ENCODE measurements at regions not wholly inside any gene's neighbourhood (a gene's known extent, or its start where the extent isn't known, plus 50 kb on each side); places are given as distances from the start of the nearest gene placed in this dataset.

DNA sequence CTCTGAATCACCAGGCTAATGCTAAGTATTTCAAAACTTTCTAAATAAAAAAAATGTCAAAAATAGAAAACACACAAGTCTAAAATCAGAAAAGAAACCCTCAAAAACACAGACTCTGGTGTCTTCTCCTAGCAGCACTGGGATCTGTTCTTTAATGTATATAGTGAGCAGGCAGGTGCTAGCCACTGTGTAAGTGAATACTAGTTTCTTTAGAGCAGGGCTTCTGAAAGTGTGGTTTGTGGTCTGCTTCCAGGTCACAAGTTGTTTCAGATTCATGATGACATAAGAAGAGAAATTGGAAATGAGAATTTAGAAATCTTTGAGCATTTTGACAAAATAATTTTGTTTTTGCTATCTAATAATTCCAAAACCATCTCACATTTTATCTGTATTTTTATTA lies 763.1 kb downstream of the USP25 start:
- no peak for DNase-seq (ENCODE audit: low read depth)

DNA sequence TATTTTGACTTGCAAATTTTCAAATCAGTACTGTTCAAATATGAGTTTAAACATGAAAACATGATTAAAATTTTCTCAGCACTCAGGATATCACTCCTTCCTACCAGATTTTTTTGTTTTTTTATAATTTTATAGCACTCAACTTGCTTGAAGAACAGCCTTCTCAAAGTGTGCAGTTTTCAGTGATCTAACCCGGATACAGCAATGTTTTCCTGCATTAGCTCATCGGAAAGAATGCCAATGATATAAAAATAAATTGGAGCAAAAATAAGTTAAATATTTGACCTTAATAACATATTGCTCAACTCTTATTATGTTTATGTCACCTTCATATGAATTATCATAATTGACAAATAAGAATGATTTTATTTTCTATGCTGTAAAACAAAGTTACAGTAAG lies 766.8 kb downstream of the USP25 start:
- no peak for DNase-seq (ENCODE audit: low read depth)

DNA sequence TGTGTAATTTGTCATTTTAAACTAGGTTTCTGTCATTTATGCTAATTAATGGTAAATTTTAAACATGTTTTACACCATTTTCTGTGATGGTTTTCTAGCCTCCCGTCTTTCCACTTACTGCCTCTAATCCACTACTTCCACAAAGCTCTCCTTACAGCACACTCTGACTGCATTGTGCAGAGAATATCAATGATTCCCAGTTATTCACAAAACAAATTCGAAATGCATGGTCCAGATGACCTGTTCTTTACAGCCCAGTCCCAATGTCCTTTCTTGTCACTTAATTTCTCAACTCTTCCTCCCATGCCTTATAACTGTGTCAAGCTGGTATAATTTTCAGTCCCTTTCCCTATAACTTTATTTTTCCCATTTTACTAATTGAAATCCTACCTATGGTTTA lies 770.5 kb downstream of the USP25 start:
- DNase-seq (ENCODE audit: low read depth): no peak

DNA sequence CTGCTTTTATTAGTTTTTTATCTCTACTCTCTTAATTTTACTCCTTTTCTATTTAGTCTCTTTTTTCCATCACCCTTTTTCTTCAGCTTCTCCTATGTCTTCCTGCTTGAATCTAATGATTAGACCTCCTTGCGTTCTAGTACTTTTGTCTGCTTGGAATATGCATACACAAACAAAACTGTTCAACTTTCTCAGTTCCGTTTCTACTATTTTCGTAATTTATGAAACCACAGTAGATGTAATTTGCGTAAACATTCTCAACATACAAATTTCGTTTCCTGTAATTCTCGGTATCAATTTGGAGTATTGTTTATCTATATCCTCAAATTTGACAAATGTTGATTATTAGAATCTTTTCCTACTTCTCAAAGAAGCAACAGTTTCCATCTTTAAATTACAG lies 772.5 kb downstream of the USP25 start:
- DNase-seq (ENCODE audit: low read depth): no peak

DNA sequence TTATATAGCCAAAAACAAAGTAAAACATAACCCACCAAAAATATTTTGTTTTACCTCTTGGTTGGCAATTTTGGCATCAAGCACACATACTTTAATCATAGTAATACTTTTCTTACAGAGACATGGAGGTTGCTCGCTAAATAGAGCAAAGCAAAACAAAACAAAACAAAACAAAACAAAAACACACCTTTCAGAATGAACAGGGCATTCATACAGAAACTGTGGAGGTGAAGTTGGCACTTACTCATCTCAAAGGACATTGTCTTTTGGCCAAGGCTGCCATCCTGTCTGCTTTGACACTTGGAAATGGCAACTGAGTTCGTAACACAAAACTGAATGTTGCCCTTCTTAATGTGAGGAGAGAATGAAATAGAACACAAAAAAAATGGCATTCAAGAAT lies 773.1 kb downstream of the USP25 start:
- DNase-seq (ENCODE audit: low read depth): no peak

DNA sequence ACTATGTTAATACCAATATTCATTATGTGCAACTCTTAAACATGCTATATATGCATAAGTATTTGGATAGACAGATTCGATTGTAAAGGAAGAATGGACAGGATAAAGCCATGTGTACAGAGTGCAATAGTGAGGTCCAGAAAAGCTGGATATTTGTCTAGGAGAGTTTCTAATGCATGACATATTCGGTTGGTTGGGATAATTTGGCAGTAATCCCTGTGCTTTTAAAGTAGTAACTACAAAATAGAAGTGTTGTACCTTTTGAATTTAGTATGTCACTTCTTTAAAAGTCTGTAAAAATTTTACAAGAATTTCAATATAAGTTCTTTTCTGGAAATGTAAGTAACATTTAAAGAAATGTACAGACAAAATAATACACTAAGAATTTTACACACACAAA lies 774.5 kb downstream of the USP25 start:
- DNase-seq (ENCODE audit: low read depth): no peak

DNA sequence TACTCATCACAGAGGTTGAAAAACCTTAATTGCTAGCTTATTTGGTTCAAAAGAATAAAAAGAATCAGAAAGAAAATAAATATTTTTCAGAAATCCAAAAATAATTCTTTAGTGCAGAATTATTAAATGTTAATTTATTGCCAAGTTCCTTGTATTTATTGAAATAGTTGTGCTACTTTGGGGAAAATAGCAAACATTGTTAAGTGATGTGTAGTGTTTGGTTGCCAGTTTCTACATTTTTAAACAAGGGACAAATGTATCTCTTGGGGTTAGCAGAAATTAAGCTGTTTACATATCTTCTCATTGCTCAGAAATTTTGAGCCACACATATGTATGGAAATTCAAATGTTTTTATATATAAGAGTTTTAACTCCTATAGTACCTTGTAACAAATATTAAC lies 775.0 kb downstream of the USP25 start:
- no peak for DNase-seq (ENCODE audit: low read depth)

DNA sequence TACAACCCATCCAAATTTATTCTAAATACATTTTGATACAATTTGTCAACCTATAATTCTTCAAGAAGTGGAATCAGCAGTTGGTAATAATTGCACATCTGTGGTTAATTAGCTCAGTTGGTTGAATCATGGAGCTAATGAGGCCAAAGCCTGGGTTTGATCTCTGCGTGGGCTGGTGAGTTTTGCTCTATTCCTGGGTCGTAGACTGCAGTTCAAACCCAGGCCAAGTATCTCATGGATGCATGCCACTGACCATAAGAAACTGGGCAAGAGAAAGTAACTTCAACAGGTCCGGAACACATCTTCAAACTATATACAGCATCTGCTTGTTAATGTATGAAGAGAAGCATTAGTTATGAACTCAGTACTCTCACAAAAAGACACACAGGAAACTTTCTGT lies 779.7 kb downstream of the USP25 start:
- DNase-seq (ENCODE audit: low read depth): no peak

DNA sequence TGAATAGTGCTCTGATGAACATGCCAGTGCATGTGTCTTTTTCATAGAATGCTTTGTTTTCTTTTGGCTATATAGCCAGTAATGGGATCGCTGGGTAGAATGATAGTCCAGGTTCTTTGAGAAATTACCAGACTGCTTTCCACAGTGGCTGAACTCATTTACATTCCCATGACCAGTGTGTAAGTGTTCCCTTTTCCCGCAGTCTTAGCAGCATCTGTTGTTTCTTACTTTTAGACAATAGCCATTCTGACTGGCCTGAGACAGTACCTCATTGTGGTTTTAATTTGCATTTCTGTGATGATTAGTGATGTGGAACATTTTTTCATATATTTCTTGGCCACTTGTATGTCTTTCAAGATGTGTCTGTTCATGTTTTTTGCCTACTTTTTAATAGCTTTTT lies 784.5 kb downstream of the USP25 start:
- no peak for DNase-seq (ENCODE audit: low read depth)

DNA sequence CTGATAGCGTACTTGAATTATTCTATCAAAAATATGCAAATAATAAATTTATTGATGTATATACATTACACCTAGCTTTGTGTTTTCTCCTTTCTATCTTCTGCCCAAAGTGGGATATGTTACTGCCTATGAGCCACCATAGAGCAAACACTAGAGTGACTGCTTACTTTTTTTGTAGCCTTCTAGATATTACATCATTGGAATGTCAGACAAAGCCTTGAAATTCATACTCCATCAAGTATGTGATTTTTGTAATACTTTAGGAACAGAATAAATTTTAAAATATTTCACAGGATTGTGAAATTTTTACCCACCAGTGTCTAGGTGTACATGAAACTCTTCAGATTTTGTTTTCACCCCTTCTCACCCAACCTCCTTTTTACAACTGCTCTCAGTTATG lies 787.6 kb downstream of the USP25 start:
- DNase-seq (ENCODE audit: low read depth): no peak

DNA sequence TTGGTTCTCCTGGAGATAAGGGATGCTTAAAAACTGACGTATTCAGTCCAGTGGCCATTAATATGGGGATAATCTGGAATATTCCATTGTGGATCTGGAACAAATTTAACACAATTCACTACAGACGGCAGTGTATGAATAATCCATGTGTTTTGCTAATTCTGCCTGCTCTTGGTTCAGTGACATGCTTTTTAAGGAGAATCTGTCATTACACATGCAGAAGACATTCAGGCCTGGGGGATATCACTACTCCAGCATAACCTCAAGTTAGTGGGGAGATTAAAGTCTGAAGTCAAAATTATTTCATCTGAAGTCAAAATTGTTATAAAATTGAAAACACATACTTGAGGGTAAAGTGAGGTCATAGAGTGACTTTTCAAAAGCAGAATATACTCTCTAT lies 789.3 kb downstream of the USP25 start:
- no peak for DNase-seq (ENCODE audit: low read depth)

DNA sequence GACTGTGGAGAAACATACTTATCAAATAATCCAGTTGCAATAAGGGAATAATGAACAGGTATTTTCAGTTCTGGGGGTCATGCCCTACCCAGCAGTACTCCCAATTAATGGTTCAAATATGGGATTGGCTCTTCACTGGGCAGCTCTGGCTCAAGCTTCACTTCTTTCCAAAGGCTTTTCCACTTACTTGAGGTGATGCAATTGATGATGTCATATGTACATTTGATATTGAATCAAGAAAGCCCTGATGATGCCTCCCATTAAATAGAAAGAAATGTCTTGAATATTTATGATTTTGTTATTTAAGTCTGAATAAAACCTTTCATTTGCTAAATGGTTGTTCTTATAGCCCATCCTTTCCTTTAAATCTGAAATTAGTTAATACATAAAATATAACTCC lies 789.9 kb downstream of the USP25 start:
- DNase-seq (ENCODE audit: low read depth): no peak

DNA sequence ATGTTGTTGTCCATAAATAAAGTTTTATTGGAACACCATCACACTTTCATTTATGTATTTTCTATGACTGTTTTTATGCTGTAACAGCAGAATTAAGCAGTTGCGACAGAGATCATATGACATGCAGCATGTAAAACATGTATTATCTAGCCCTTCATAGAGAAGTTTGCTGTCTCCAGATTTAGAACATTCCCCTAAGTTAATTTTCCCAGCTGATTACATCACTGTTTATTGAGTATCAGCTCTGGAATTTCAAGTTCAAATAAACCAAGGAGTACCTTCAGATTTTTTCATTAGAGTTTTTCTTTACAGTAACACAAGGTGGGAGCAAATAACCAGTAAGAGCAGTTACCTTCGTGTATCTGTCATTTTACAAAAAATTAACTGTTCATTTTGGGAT lies 792.8 kb downstream of the USP25 start:
- DNase-seq (ENCODE audit: low read depth): no peak

DNA sequence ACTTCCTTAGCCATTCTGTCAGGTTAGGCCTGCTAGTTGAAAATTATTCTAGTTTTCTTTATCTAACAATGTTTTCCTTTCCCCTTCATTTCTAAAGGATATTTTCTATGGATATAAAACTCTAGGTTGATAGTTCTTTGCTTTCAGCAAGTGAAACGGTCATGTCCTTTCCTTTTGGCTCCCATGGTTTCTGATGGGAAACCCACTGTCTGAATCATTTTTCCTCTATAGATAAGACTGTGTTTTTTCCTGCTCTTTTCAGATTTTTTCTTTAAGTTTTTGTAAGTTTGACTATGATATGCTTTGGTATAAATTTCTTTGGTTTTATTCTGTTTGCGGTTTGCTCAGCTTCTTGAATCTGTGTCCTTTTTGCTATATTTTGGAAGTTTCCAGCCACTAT lies 800.9 kb downstream of the USP25 start:
- no peak for DNase-seq (ENCODE audit: low read depth)

DNA sequence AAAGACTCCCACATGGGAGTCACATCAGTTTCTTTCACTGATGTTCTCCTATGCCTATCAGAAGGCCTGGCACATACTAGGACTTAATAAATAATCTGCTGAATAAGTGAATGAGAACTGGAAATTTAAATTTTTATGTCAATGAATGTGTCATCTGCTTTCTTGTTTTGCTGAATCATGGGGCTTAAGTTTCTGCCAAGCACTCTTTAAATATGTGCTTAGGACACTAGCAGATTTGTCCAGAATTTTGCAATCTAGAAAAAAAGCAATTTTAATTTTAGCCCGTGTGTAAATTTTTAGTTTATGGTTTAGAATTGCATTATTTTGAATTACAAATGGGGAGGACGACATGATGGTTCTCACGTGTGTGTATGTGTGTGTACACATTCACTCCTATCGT lies 803.1 kb downstream of the USP25 start:
- no peak for DNase-seq (ENCODE audit: low read depth)

DNA sequence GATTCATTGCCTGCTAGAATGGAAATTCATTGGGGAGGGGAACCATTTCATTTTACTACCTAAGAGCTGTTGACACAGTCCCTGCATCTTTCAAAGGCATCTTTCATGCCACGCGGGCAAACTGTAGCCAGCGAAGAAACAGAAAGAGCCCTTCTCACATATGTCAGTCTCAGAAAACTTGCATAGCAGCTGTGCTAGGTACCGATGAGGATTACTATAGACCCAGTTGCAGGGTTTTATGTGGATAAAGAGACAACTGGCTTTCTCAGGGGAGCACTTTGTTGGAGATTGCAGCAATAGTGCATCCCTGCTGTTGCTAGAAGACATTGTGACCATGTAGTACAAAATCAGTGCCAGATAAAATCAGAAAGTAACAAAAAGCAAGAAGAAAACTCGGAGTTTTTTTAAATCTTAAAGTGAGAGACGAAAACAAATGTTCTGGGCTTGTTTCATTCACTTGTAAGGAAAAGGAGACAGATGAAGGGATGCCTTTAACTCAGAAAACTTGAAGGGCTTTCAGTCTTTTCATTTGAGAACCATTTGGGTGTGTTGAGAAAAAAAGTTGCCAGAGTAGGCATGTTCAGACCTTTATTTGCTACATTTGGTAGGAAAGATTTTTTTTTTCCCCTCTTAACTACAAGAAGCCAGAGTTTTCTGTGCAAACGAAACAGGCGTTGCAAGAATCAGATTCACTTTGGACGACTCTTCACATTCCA lies 804.1 kb downstream of the USP25 start:
- DNase-seq (ENCODE audit: low read depth): no peak

DNA sequence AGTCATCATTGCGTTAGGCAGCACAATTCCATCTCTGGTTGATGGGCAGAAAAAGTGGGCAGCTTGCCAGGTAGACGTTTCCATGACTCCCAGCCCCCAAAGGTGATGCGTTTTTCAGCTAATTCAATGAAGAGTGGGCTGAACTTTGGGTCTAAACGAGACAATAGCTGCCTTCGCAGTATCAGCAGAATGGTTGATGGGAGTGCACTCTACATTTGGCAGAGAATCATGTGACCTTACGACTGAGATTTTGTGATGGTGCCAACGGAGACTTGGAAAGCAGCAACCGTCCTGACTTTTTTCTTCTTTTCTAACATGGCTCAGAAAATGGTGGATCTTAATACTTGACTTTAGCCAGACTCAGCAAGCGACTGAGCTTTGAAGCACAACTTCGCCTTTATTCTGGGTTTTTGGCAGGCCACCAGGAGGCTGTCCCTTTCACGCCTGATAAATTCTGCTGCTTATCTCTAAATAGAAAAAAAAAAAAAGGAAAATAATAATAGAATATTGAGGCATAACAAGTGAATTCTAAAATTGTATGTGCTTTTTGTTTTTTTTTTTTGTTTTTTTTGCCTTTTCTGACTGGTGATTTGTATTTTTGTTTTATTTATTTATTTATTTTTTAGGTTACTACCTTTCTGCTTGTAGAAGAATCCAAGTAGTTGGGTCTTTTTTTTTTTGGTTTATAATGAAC lies 804.8 kb downstream of the USP25 start:
- no peak for DNase-seq (ENCODE audit: low read depth)

DNA sequence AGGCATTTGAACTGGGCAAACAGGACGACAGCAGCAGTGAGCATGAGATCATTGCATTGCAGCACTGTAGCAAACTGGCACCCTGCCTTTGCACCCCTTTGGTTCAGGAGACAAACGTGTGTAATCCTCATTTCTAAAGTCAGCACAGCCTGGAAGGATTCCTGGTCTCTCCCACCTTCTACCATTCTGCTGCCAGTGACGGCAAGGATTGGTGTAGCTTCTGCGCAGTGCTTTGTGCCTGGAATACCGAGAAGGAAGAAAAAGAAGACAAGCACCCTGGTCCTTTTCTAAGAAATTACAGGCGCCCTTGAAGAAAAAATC lies 805.3 kb downstream of the USP25 start:
- no peak for DNase-seq (ENCODE audit: low read depth)

DNA sequence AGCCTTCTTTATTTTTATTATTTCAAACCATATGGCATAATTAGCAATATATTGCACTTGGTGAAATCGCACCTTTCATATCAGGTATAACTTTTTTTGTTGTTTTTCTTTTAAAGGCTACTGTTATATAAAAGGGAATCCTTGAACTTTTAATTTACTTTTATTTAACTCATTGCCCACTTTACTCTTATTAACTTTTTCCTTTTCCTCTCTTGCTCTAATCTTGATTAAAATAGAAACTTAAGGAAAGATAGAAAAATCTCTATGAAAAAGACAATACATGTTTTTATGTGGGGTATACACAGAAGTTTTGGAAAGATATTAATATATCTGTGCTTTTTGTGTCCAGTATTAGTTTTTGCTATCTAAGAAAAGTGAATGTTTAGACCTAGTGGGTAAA lies 805.8 kb downstream of the USP25 start:
- DNase-seq (ENCODE audit: low read depth): no peak

DNA sequence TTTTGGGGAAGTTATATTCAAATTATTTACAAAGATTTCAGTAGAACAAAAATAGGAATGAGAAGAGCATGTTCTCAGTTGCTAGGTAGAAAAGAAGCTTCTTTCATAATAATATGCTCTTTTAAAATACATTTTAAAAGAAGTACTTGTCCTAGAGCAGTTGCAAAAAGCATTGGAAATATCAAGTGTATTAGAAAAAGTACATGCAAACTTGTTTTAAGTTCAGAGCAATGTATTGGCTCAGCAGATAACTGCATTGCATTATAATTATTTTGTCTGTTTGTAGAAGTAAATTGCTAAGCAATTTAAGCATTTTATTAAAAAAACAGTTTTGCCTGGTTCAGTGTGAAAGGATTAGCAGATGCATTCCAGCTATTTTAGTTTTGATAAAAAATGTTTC lies 806.4 kb downstream of the USP25 start:
- DNase-seq (ENCODE audit: low read depth): no peak

DNA sequence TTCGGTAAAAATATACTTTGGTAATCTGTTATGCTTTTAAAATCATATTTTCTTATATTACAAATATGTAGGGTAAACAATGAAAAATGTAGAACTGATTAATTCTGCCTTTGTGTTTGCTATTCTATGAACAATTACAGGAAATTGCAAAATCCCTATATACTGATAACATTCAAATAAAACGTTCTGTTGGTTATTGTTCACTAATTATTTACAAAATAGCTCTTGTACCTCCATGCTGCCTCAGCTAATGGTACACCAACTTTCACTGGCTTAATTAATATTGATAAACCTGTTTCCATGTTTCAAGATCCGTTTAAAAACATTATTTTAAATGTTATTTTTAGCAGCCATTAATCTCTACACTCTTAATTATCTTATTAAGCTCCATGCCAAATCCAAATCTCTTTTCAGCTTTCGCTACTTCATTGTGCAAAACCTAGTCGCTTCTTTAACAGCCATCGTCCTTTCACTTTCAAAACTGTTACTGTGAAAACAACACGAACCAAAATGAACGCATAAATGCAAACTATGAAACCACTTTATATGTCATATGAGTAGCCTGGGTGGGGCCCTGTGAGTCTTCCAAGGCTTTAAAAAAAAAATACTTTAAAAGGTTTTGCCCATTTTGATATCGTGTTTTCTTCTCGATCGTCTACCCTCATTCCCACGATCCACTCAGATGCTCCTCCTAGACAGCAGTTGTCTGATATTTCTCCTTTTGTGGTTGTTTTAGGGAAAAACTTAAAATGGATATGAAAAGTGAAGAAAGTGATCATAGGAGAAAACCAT lies 807.1 kb downstream of the USP25 start:
- no peak for DNase-seq (ENCODE audit: low read depth)

DNA sequence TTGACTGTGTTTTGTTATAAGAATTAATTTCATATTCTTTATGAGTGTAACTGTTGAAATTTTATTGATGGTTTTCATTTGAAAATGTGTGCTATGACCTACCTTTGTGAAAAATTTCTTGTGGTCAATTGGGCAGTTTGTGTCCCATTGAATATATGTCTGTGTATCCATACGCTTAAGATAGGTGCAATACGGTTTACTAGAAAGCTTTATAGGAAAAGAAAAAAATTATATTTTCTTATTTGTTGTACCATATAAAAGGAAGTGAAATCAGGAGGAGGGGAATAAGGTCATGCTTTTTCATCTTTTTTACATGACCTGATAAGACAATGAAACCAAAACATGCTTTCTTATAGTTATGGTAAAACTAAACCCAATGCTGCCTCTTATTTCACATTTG lies 807.7 kb downstream of the USP25 start:
- DNase-seq (ENCODE audit: low read depth): no peak

DNA sequence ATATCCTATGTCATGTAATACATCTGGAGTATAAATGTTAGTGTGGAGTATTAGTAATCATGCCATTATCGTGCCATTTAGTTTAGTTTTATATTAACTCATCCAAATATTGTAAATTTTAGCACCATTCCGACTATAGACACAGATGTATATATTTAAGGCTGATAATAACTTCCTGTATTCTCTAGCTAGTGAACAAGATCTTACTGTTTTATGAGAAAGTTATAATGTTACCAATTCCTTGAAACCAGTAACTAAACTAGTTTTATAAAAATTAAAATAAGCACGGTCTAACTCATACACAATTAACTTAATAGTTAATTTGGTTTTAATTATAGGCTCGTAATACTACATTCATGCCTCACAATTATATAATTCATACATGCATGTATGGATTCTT lies 808.6 kb downstream of the USP25 start:
- no peak for DNase-seq (ENCODE audit: low read depth)

Measured in stimulated activated CD8-positive, alpha-beta memory T cell treated with anti-CD3 and anti-CD28 coated beads, Interleukin-4, amount 100 ng/mL, for 24 hours (primary cell).